HepG2 (cell line): ENCODE measurements at regions not wholly inside any gene's neighbourhood (a gene's known extent, or its start where the extent isn't known, plus 50 kb on each side); places are given as distances from the start of the nearest gene placed in this dataset.

Source experiments
- ATAC-seq: fragments of 200-7000 bp; cut with Tn5 transposase; 3 replicates; pipeline ENCODE4 v1.9.1; 2020; ENCODE audit warnings: mild to moderate bottlenecking, moderate library complexity
- BruUV-seq: library from RNA; stranded (reverse); fragments of 400-500 nt; replicated peaks from 2 replicates; lab custom pipeline; 2021; lab: Mats Ljungman, UMichigan
- CTCF ChIA-PET: fragments of 300-600 bp; formaldehyde crosslinking; extraction: SDS; loops from one replicate; lab custom pipeline; 2021; ENCODE audit warnings: low total read pairs, inconsistent platforms, low intra/inter-chr PET ratio; lab: Yijun Ruan, JAX
- POLR2A ChIA-PET: fragments of 350-600 bp; sonication (Branson Sonifier 250); formaldehyde crosslinking; loops from one replicate; lab custom pipeline; 2020; ENCODE audit warnings: antibody characterized with exemption, inconsistent platforms; lab: Yijun Ruan, JAX
- DNase-seq: peaks from one replicate; pipeline ENCODE4 v3.0.0-alpha.2; 2015; ENCODE audit warnings: low spot score
- FAIRE-seq: peaks from 3 replicates; lab custom pipeline; 2011; peaks lifted over from hg19 to GRCh38; lab: Jason Lieb, UNC
- H2AFZ ChIP-seq: one replicate; pipeline ENCODE4 v1.6.1; 2011; ENCODE audit warnings: low read length, inconsistent platforms
- H3K27ac ChIP-seq: fragments of 300-600 bp; 3 replicates; pipeline ENCODE4 v1.8.0; 2011; ENCODE audit warnings: mixed run types, mild to moderate bottlenecking, mixed read lengths, low read length, inconsistent platforms; ENCODE audit not compliant: insufficient read depth; ENCODE audit errors: extremely low read length
- H3K27me3 ChIP-seq, 2 experiments: fragments of 200-600 bp in 1 of 2; 2 replicates in 1 of 2; 3 replicates in 1 of 2; pipeline versions ENCODE4 v1.6.0 to v1.8.0; 2011; ENCODE audit warnings: low read length in 2 of 2, mild to moderate bottlenecking in 2 of 2, moderate library complexity in 2 of 2, inconsistent platforms in 1 of 2; ENCODE audit not compliant: insufficient read depth in 2 of 2, control insufficient read depth in 1 of 2
- H3K36me3 ChIP-seq, 2 experiments: fragments of 200-600 bp in 1 of 2; replicated peaks in 1 of 2; 2 replicates in 1 of 2; 3 replicates in 1 of 2; pipeline versions ENCODE4 v1.5.1 to v1.8.0; 2011; ENCODE audit warnings: low read length in 2 of 2, inconsistent platforms in 1 of 2; ENCODE audit not compliant: insufficient read depth in 2 of 2, control insufficient read depth in 1 of 2
- H3K4me1 ChIP-seq: 2 replicates; pipeline ENCODE4 v1.5.1; 2012; ENCODE audit warnings: low read length, inconsistent platforms; ENCODE audit not compliant: insufficient read depth
- H3K4me2 ChIP-seq: 2 replicates; pipeline ENCODE4 v1.6.0; 2011; ENCODE audit warnings: low read depth, low read length, inconsistent platforms
- H3K4me3 ChIP-seq, 3 experiments: fragments of 200-600 bp in 1 of 3; sonication (generic), shearing (Covaris generic) in 1 of 3; replicated peaks in 1 of 3; 2 replicates each; pipeline ENCODE4 v1.5.1; 2011 to 2016; ENCODE audit warnings: low read length in 3 of 3, inconsistent platforms in 2 of 3, low read depth in 2 of 3, mild to moderate bottlenecking in 2 of 3, control low read depth in 1 of 3, mixed read lengths in 1 of 3; ENCODE audit not compliant: insufficient read depth in 1 of 3
- H3K79me2 ChIP-seq: one replicate; pipeline ENCODE4 v1.6.1; 2011; ENCODE audit warnings: low read length, inconsistent platforms; ENCODE audit not compliant: insufficient read depth
- H3K9ac ChIP-seq: 2 replicates; pipeline ENCODE4 v1.6.0; 2011; ENCODE audit warnings: mild to moderate bottlenecking, low read depth, low read length, inconsistent platforms; ENCODE audit not compliant: insufficient read depth
- H3K9me3 ChIP-seq: 2 replicates; pipeline ENCODE4 v1.5.1; 2012; ENCODE audit warnings: mild to moderate bottlenecking, low read length
- H4K20me1 ChIP-seq: 2 replicates; pipeline ENCODE4 v1.6.0; 2011; ENCODE audit warnings: inconsistent platforms, mild to moderate bottlenecking, low read length, moderate library complexity; ENCODE audit not compliant: insufficient read depth
- FOXO1 ChIP-seq: sonication (generic); formaldehyde crosslinking; IDR thresholded peaks from 2 replicates; pipeline ENCODE4 v1.4.0; 2020; ENCODE audit warnings: missing genetic modification reagents
- FOXP1 ChIP-seq, 2 experiments: fragments of 450-650 bp in 1 of 2; IDR thresholded peaks; 2 replicates each; pipeline ENCODE4 v1.6.1; 2017 to 2018; ENCODE audit warnings: antibody characterized with exemption in 1 of 2
- GLI4 ChIP-seq: sonication (generic); formaldehyde crosslinking; IDR thresholded peaks from 2 replicates; pipeline ENCODE4 v1.5.1; 2020; ENCODE audit warnings: missing genetic modification reagents, mild to moderate bottlenecking, moderate library complexity, borderline replicate concordance
- MBD4 ChIP-seq: IDR thresholded peaks from 2 replicates; pipeline ENCODE4 v1.6.1; 2012; ENCODE audit warnings: low read length, inconsistent platforms, borderline replicate concordance
- NPAS2 ChIP-seq: sonication (generic); formaldehyde crosslinking; IDR thresholded peaks from 2 replicates; pipeline ENCODE4 v1.8.0; 2022; ENCODE audit warnings: mild to moderate bottlenecking, missing genetic modification reagents, borderline replicate concordance
- PHB2 ChIP-seq: fragments of 450-650 bp; IDR thresholded peaks from 2 replicates; pipeline ENCODE4 v1.6.1; 2018; ENCODE audit not compliant: partially characterized antibody
- PHF20 ChIP-seq: sonication (generic); formaldehyde crosslinking; IDR thresholded peaks from 2 replicates; pipeline ENCODE4 v1.5.0; 2020; ENCODE audit warnings: mild to moderate bottlenecking, missing genetic modification reagents
- THYN1 ChIP-seq: sonication (generic); formaldehyde crosslinking; IDR thresholded peaks from 2 replicates; pipeline ENCODE4 v1.8.1; 2023; ENCODE audit warnings: low read depth, mild to moderate bottlenecking, moderate library complexity, missing genetic modification reagents, borderline replicate concordance
- ZNF251 ChIP-seq: sonication (generic); formaldehyde crosslinking; IDR thresholded peaks from 2 replicates; pipeline ENCODE4 v1.9.0; 2021; ENCODE audit warnings: mild to moderate bottlenecking, missing genetic modification reagents
- ZNF253 ChIP-seq: sonication (generic); formaldehyde crosslinking; IDR thresholded peaks from 2 replicates; pipeline ENCODE4 v1.8.0; 2022; ENCODE audit warnings: mild to moderate bottlenecking, missing genetic modification reagents, borderline replicate concordance
- ZNF597 ChIP-seq: sonication (generic); formaldehyde crosslinking; IDR thresholded peaks from 2 replicates; pipeline ENCODE4 v1.5.0; 2020; ENCODE audit warnings: missing genetic modification reagents
- ZNF782 ChIP-seq: sonication (generic); formaldehyde crosslinking; IDR thresholded peaks from 2 replicates; pipeline ENCODE4 v1.4.0; 2020; ENCODE audit warnings: missing genetic modification reagents, mild to moderate bottlenecking, borderline replicate concordance
- ZNF790 ChIP-seq: sonication (generic); formaldehyde crosslinking; IDR thresholded peaks from 2 replicates; pipeline ENCODE4 v1.8.0; 2022; ENCODE audit warnings: missing genetic modification reagents, mild to moderate bottlenecking, borderline replicate concordance
- ZNF800 ChIP-seq: sonication (generic); formaldehyde crosslinking; IDR thresholded peaks from 2 replicates; pipeline ENCODE4 v1.4.0; 2020; ENCODE audit warnings: missing genetic modification reagents
- WGBS: methylation state at CpG from one replicate; pipeline ENCODE4 v1.1.6; 2017; ENCODE audit warnings: low lambda C conversion rate; 5-methylcytosine and 5-hydroxymethylcytosine counted together
- in situ Hi-C: cut with HindIII; loops from 2 replicates; pipeline ENCODE4 v1.10.0; 2017; ENCODE audit warnings: low pct_unique_long_range_greater_than_20kb; ENCODE audit not compliant: extremely low pct_ligation_motif_present
- intact Hi-C: fragments of 100-400 bp; cut with micrococcal nuclease; formaldehyde crosslinking; loops from one replicate; pipeline ENCODE4 v1.10.0; 2022; ENCODE audit not compliant: unreplicated experiment
- TF ChIP-seq, protein P1 (sequence below): sonication (generic); formaldehyde crosslinking; IDR thresholded peaks from 2 replicates; pipeline ENCODE4 v1.4.0; 2020; ENCODE audit warnings: missing genetic modification reagents, low read depth, mild to moderate bottlenecking, borderline replicate concordance

DNA sequence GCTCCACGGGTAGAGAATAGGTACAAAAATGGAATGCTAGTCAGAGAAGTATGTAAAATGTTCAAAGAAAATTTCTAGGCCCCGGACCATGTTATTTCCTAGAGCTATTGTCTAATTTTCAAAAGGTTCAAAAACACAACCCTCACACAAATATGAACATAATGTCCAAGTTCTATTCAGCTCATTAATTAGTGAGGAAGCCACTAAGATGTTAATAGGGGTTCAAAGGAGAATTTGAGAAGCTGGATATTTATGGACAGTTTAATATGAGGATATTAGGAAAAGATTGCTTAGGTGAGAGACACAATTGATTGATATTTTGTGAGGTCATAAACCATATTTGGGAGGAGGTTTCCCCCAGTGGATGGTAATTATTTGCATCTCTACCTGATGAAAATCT, 710.6 kb upstream of the ID2 start:
- ATAC-seq = no peak
- no peak overlapping the region for H3K27ac ChIP-seq
- in situ Hi-C loops = no loop called here
- H3K36me3 ChIP-seq = no peaks in the 10 kb centered on the region
- WGBS = 30% methylated on average over 2 of the region's 2 CpGs
- peaks cover 2 to 26% of the 10 kb centered on the region in 2 experiments; a peak in 3 of 5 replicates for H3K27me3 ChIP-seq
- H3K4me2 ChIP-seq = no peak overlapping the region
- intact Hi-C loops = no loop called here
- H4K20me1 ChIP-seq = no peaks in the 10 kb centered on the region
- H3K4me1 ChIP-seq = no peaks in the 10 kb centered on the region
- ChIA-PET POLR2A (no interaction called here), CTCF (no interaction called here)
- H2AFZ ChIP-seq = no peak overlapping the region
- no peak overlapping the region for H3K4me3 ChIP-seq
- no TSS peak for BruUV-seq
- DNase-seq = no peak
- H3K9me3 ChIP-seq = no peaks in the 10 kb centered on the region
- TF ChIP-seq ZNF251 (CRISPR knock-in tag) (no peak), PHB2 (no peak), PHF20 (CRISPR knock-in tag) (no peak), ZNF253 (CRISPR knock-in tag) (no peak), ZNF782 (no peak), FOXO1 (CRISPR knock-in tag) (no peak), MBD4 (no peak), GLI4 (CRISPR knock-in tag) (no peak), FOXP1 (IDR thresholded peaks at IDR 0.05) (no peak), FOXP1 (CRISPR knock-in tag; IDR thresholded peaks at IDR 0.05) (no peak), ZNF597 (no peak), NPAS2 (no peak), ZNF790 (CRISPR knock-in tag) (no peak), ZNF800 (CRISPR knock-in tag) (no peak), THYN1 (CRISPR knock-in tag) (no peak)
- TF ChIP-seq, protein P1, sequence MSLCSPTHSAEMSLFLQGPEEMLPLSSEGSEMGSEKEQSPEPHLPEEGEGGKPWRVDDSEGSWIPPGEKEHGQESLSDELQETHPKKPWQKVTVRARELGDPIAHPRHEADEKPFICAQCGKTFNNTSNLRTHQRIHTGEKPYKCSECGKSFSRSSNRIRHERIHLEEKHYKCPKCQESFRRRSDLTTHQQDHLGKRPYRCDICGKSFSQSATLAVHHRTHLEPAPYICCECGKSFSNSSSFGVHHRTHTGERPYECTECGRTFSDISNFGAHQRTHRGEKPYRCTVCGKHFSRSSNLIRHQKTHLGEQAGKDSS = no peak
- no peaks in the 10 kb centered on the region for H3K79me2 ChIP-seq
- FAIRE-seq = no peak
- no peak overlapping the region for H3K9ac ChIP-seq
